ENCODE measurements at regions not wholly inside any gene's neighbourhood (a gene's known extent, or its start where the extent isn't known, plus 50 kb on each side); places are given as distances from the start of the nearest gene placed in this dataset.

DNA sequence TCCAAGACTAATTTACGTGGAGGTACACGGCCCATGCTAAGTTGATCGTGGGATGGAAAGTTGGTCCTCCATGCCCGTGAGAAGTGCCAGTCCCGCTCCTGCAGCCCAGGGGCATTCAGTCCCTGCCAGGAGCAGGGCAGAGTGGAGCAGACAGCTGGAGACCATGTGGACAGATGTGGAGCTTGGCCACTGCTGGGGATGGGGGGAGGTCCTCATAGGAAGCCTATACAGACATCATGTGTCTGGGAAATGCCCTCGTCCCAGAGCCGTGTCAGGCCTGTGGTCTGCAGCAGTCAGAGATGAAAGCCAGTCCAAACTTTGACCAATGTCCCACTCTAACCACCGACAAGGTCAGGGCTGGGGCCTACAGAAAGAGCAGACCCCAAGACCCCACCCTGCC is 118.4 kb downstream of the CPZ start:
- no peak overlapping the region for H3K4me3 ChIP-seq (ENCODE audit: low read length)
- no peak for TF ChIP-seq CTCF (conservative IDR thresholded peaks at IDR 0.05; ENCODE audit: low read length)
- no peak for DNase-seq (ENCODE audit: low read depth)

DNA sequence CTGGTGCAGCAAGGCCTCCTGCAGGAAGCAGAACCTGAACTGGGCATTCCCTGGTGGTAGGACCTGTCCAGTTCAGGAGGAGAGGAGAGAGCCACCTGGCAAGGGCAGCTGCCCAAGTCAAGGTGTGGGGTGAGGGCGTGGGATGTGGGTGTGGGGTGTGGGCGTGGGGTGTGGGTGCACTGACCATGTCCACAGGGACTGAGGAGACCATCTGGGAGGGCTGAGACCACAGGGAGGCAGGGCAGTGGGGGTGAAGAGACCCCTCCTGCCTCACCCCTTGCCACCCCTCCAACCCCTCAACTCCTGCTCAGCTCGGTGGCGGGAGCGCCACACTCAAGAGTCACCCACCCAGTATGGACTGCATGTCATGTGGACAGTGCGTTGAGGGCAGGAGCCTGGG is 117.9 kb downstream of the CPZ start:
- no peak for DNase-seq (ENCODE audit: low read depth)
- no peak for TF ChIP-seq CTCF (conservative IDR thresholded peaks at IDR 0.05; ENCODE audit: low read length)
- H3K4me3 ChIP-seq (ENCODE audit: low read length), result no peak overlapping the region

- no peak overlapping the region for H3K4me3 ChIP-seq (ENCODE audit: low read length)
- TF ChIP-seq CTCF (conservative IDR thresholded peaks at IDR 0.05; ENCODE audit: low read length), result no peak
- no peak for DNase-seq (ENCODE audit: low read depth)
Observed at GRCh38 chr4:8709729-8710360, 117.3 kb downstream of the CPZ start.

DNA sequence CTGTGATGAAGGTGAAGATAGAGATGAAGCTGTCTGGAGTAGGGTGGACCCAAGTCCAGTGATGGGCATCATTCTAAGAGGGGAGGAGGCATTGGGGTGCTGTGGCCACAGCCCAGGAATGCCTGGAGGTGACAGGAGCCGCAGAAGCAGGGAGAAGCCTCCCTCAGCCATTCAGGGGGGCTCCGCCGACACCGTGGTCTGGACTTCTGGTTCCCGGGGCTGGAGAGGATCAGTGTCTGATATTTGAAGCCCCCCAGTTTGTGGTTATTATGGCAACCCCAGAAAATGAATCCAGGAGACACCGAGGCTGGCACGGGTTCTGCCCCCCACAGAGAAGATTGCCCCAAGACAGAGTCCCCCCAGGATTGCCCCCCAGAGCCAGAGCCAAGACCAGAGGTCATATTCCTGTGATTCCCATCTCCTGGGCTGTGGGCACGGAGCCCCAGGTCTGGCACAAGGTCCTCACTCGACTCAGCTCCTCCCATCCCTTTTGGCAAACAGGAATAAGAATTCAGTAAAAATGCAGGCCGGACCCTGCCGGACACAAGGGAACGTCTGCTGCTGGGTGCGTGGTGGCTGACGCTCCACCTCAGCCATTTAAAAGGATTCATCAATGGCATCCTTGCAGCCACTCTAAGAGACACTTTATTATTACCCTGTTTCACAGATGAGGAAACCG is 116.6 kb downstream of the CPZ start:
- no peak overlapping the region for H3K4me3 ChIP-seq (ENCODE audit: low read length)
- DNase-seq (ENCODE audit: low read depth), result no peak
- no peak for TF ChIP-seq CTCF (conservative IDR thresholded peaks at IDR 0.05; ENCODE audit: low read length)

DNA sequence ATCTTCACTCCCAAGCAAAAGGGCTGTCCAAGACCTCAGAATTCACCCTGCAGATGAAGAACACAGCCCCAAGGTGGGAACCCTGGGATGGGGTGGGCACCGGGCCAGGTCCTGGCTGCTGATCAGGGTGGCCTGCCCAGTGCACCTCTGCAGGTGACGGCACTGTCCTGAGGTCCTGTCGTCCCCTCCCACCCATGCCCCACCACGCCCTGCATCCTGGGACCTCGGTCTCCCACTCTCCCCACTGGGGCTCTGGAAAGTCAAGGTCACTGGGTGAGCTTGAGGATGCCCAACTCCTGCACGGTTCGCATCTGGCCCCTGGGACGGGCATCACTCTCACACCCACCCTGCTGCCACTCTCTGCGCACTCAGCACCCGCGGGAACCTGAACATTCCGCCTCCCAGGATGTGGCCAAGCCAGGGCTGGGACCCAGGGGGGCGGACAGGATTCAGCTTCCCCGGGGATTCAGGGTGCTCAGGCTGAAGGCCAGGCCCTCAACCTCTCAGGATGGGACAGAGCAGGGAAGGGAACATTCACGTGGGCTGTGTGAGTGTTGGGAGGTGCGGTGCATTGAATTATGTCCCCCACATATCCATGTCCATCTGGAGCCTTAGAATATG is 115.9 kb downstream of the CPZ start:
- no peak for DNase-seq (ENCODE audit: low read depth)
- no peak for TF ChIP-seq CTCF (conservative IDR thresholded peaks at IDR 0.05; ENCODE audit: low read length)
- no peak overlapping the region for H3K4me3 ChIP-seq (ENCODE audit: low read length)

- DNase-seq (ENCODE audit: low read depth), result no peak
- H3K4me3 ChIP-seq (ENCODE audit: low read length), result no peak overlapping the region
- TF ChIP-seq CTCF (conservative IDR thresholded peaks at IDR 0.05; ENCODE audit: low read length), result no peak
Observed at GRCh38 chr4:8707045-8707781, 114.6 kb downstream of the CPZ start.
